OCI-M2 (cell line): ENCODE measurements at regions not wholly inside any gene's neighbourhood (a gene's known extent, or its start where the extent isn't known, plus 50 kb on each side); places are given as distances from the start of the nearest gene placed in this dataset.
"Not testable (repeated sequence)": the region's sequence is repeated elsewhere in the genome, so short reads cannot be mapped to it uniquely, and the experiment has no call there.

ENCODE experiments used
- DNase-seq: peaks from one replicate; lab custom pipeline; 2025; ENCODE audit not compliant: unreplicated experiment; lab: John Stamatoyannopoulos, UW

- no peak for DNase-seq
These were observed 265.1 kb downstream of the SOCS6 start for GRCh38 chr18:70553936-70554260.

GRCh38 chr18:70553245-70553935 lies 264.5 kb downstream of the SOCS6 start:
- DNase-seq, result no peak

GRCh38 chr18:70536370-70537062 lies 247.7 kb downstream of the SOCS6 start:
- DNase-seq, result no peak

- DNase-seq, result no peak
These were observed 246.2 kb downstream of the SOCS6 start for GRCh38 chr18:70535041-70535440.

GRCh38 chr18:70525322-70525721 lies 236.5 kb downstream of the SOCS6 start:
- DNase-seq, result not testable (repeated sequence)

- DNase-seq, result no peak
These were observed 234.9 kb downstream of the SOCS6 start for GRCh38 chr18:70523792-70524182.

- DNase-seq, result no peak
These were observed 234.4 kb downstream of the SOCS6 start for GRCh38 chr18:70523035-70523791.

GRCh38 chr18:70522183-70522680 lies 233.4 kb downstream of the SOCS6 start:
- no peak for DNase-seq

- no peak for DNase-seq
These were observed 232.0 kb downstream of the SOCS6 start for GRCh38 chr18:70520867-70521266.

GRCh38 chr18:70513502-70514171 lies 224.8 kb downstream of the SOCS6 start:
- no peak for DNase-seq

GRCh38 chr18:70507970-70508369 lies 219.1 kb downstream of the SOCS6 start:
- DNase-seq, result no peak

GRCh38 chr18:70506511-70506910 lies 217.7 kb downstream of the SOCS6 start:
- DNase-seq, result peak; percentile 60

- DNase-seq, result no peak
These were observed 214.2 kb downstream of the SOCS6 start for GRCh38 chr18:70503060-70503459.

- DNase-seq, result no peak
These were observed 212.5 kb downstream of the SOCS6 start for GRCh38 chr18:70501358-70501757.

GRCh38 chr18:70500748-70501147 lies 211.9 kb downstream of the SOCS6 start:
- no peak for DNase-seq

- no peak for DNase-seq
These were observed 210.4 kb downstream of the SOCS6 start for GRCh38 chr18:70499218-70499691.

- no peak for DNase-seq
These were observed 207.8 kb downstream of the SOCS6 start for GRCh38 chr18:70496353-70497294.

- DNase-seq, result no peak
These were observed 205.7 kb downstream of the SOCS6 start for GRCh38 chr18:70494524-70494923.

GRCh38 chr18:70493461-70493860 lies 204.6 kb downstream of the SOCS6 start:
- DNase-seq, result no peak

GRCh38 chr18:70491734-70492348 lies 203.0 kb downstream of the SOCS6 start:
- no peak for DNase-seq
